Heart left ventricle (tissue), 16 donors: ENCODE measurements at regions not wholly inside any gene's neighbourhood (a gene's known extent, or its start where the extent isn't known, plus 50 kb on each side); places are given as distances from the start of the nearest gene placed in this dataset.

ENCODE experiments used
- ATAC-seq, 4 donors: fragments of 200-7000 bp; cut with Tn5 transposase; one replicate each; pipeline ENCODE4 v1.9.1; 2020 to 2022; ENCODE audit warnings: moderate library complexity in 4 of 4, mild to moderate bottlenecking in 3 of 4, moderate number of reproducible peaks in 1 of 4
- DNase-seq, 5 donors: peaks; one replicate each; pipeline ENCODE4 v3.0.0-alpha.2; 2020
- H3K27ac ChIP-seq, 12 donors: fragments of 200-600 bp; sonication (generic) in 4 of 12; one replicate each; pipeline versions ENCODE4 v1.5.0 to v1.8.0; 2016 to 2022; ENCODE audit warnings: mild to moderate bottlenecking in 2 of 12
- H3K27me3 ChIP-seq, 9 donors: fragments of 200-600 bp; sonication (generic) in 2 of 9; one replicate each; pipeline versions ENCODE4 v1.5.1 to v1.8.0; 2016 to 2022; ENCODE audit warnings: mild to moderate bottlenecking in 3 of 9
- H3K36me3 ChIP-seq, 9 donors: fragments of 200-600 bp; sonication (generic) in 2 of 9; one replicate each; pipeline versions ENCODE4 v1.5.0 to v1.8.0; 2018 to 2022; ENCODE audit warnings: mild to moderate bottlenecking in 2 of 9
- H3K4me1 ChIP-seq, 12 donors: fragments of 200-600 bp; sonication (generic) in 4 of 12; one replicate each; pipeline versions ENCODE4 v1.5.0 to v1.8.0; 2016 to 2022; ENCODE audit warnings: mild to moderate bottlenecking in 3 of 12
- H3K4me3 ChIP-seq, 12 donors: fragments of 200-600 bp; sonication (generic) in 4 of 12; one replicate each; pipeline versions ENCODE4 v1.5.0 to v1.8.0; 2017 to 2022; ENCODE audit warnings: mild to moderate bottlenecking in 9 of 12, moderate library complexity in 4 of 12
- H3K9me3 ChIP-seq, 12 donors: fragments of 200-600 bp; sonication (generic) in 4 of 12; one replicate each; pipeline versions ENCODE4 v1.5.0 to v1.8.0; 2016 to 2022; ENCODE audit warnings: mild to moderate bottlenecking in 1 of 12
- CTCF ChIP-seq, 12 donors: fragments of 200-600 bp; sonication (generic) in 4 of 12; IDR thresholded peaks; one replicate each; pipeline versions ENCODE4 v1.5.0 to v1.8.0; 2018 to 2022; ENCODE audit warnings: antibody characterized with exemption in 12 of 12, mild to moderate bottlenecking in 5 of 12
- POLR2A ChIP-seq, 2 donors: fragments of 450-650 bp; IDR thresholded peaks; one replicate each; pipeline ENCODE4 v1.6.1; 2017; ENCODE audit warnings: antibody characterized with exemption in 2 of 2, mild to moderate bottlenecking in 2 of 2, moderate library complexity in 2 of 2
- WGBS, 4 donors: extraction: QIAGEN DNeasy Blood & Tissue Kit in 2 of 4; methylation state at CpG; one replicate each; pipeline versions ENCODE4 v1.1.5 to v1.1.7; 2013 to 2018; 5-methylcytosine and 5-hydroxymethylcytosine counted together
- intact Hi-C, 10 donors: fragments of 100-400 bp; cut with DNase I; formaldehyde crosslinking; loops; one replicate each; pipeline versions ENCODE4 v1.11.1 to v1.14.2; 2022
- donor health status: ischemic (EF 13 %, LVEDD 7.1; RV severe dilation, severe dysfunction).
- donor health status: healthy with polysubstance abuse.
- donor health status: DM: no; HTN: yes; CAD: no.
- donor health status: DM: no; HTN: no; CAD: no.
- donor health status: ischemic (EF 25% LVEDD 6.9; RV normal size, moderate dysfunction).
- donor health status: ischemic (EF 25% LVEDD 5.7; RV mildly dilated, moderate dysfunction).
- donor health status: healthy.
- donor health status: DM: yes; HTN: yes; CAD: no.
- donor health status: ischemic (EF 35%, LVEDD 5.7; RV mildly dilated, moderate dysfunction).
- donor health status: nonischemic (EF 11% LVEDD 7.7; RV severe dilation, severe dysfunction).
- donor health status: DM: yes; HTN: yes; CAD: no.
- donor health status: PGD.
- donor health status: ischemic (EF 29% LVEDD 5.4; RV normal size, mild dysfunction).
- donor health status: nonischemic (EF 23%, LVEDD 6.1; RV moderate dilation, normal function).

- ATAC-seq (no peak), DNase-seq (no peak)
- Histone ChIP-seq H3K9me3 (no peaks in the 10 kb centered on the region), H3K4me3 (no peak overlapping the region), H3K36me3 (no peaks in the 10 kb centered on the region), H3K4me1 (no peaks in the 10 kb centered on the region), H3K27me3 (no peaks in the 10 kb centered on the region), H3K27ac (no peak overlapping the region)
- WGBS, 4 donors = 91 to 97% (median 93%) methylated on average over 2 of the region's 2 CpGs
- intact Hi-C loops = no loop called here
- TF ChIP-seq POLR2A (IDR thresholded peaks at IDR 0.05) = no peak
- no peak for TF ChIP-seq CTCF (IDR thresholded peaks at IDR 0.05)
Observed at GRCh38 chr3:182469086-182469485, 324.2 kb upstream of the ATP11B start.

- 78 to 90% (median 85%) methylated on average over 1 of the region's 1 CpG for WGBS, 4 donors
- Histone ChIP-seq H3K27me3 (no peaks in the 10 kb centered on the region), H3K9me3 (no peaks in the 10 kb centered on the region), H3K4me3 (no peak overlapping the region), H3K4me1 (no peaks in the 10 kb centered on the region), H3K27ac (no peak overlapping the region), H3K36me3 (no peaks in the 10 kb centered on the region)
- TF ChIP-seq CTCF (IDR thresholded peaks at IDR 0.05) = no peak
- no peak for TF ChIP-seq POLR2A (IDR thresholded peaks at IDR 0.05)
- no peak for DNase-seq
- intact Hi-C loops = no loop called here
- no peak for ATAC-seq
Observed at GRCh38 chr3:182470187-182470586, 323.1 kb upstream of the ATP11B start.

- H3K27ac ChIP-seq = no peak overlapping the region
- no peaks in the 10 kb centered on the region for H3K4me1 ChIP-seq
- H3K4me3 ChIP-seq = no peak overlapping the region
- WGBS, 4 donors = 68 to 89% (median 85%) methylated on average over 1 of the region's 1 CpG
- no peak for ATAC-seq
- no peaks in the 10 kb centered on the region for H3K9me3 ChIP-seq
- H3K27me3 ChIP-seq = no peaks in the 10 kb centered on the region
- TF ChIP-seq POLR2A (IDR thresholded peaks at IDR 0.05) = no peak
- TF ChIP-seq CTCF (IDR thresholded peaks at IDR 0.05) = no peak
- H3K36me3 ChIP-seq = no peaks in the 10 kb centered on the region
- intact Hi-C loops = no loop called here
- DNase-seq = no peak
Observed at GRCh38 chr3:182473191-182473710, 320.1 kb upstream of the ATP11B start.

- no peak overlapping the region for H3K27ac ChIP-seq
- no peak for ATAC-seq
- intact Hi-C loops = no loop called here
- no peak for TF ChIP-seq CTCF (IDR thresholded peaks at IDR 0.05)
- no peak for TF ChIP-seq POLR2A (IDR thresholded peaks at IDR 0.05)
- H3K27me3 ChIP-seq = peaks cover 0 to 12% (median 0%) of the 10 kb centered on the region in 9 donors
- H3K9me3 ChIP-seq = no peaks in the 10 kb centered on the region
- no peak overlapping the region for H3K4me3 ChIP-seq
- no peak for DNase-seq
- H3K36me3 ChIP-seq = no peaks in the 10 kb centered on the region
- no peaks in the 10 kb centered on the region for H3K4me1 ChIP-seq
Observed at GRCh38 chr3:182478369-182478768, 314.9 kb upstream of the ATP11B start.
